ENCODE measurements at regions not wholly inside any gene's neighbourhood (a gene's known extent, or its start where the extent isn't known, plus 50 kb on each side); places are given as distances from the start of the nearest gene placed in this dataset.
"Not testable (repeated sequence)": the region's sequence is repeated elsewhere in the genome, so short reads cannot be mapped to it uniquely, and the experiment has no call there.

DNA sequence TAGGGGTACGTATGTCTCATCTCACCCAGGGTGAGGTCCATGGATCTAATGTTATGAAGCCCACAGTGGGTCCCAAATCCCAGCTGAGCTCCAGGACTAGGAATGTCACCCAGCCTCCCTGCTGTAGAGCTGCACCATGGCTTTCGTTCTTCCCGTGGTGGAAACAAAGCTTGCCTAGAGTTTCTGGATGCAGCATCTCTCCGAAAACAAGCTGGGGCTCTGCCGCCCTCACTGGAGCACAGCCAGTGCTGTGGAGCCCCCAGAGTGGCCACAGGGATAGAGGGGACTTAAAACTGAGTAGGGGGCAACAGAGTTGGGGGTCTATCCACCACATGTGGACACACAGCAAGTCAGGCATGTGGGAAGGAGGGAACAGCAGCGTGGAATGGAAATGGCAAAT, 192.1 kb downstream of the ANKRD30B start:
- TF ChIP-seq, protein P1, sequence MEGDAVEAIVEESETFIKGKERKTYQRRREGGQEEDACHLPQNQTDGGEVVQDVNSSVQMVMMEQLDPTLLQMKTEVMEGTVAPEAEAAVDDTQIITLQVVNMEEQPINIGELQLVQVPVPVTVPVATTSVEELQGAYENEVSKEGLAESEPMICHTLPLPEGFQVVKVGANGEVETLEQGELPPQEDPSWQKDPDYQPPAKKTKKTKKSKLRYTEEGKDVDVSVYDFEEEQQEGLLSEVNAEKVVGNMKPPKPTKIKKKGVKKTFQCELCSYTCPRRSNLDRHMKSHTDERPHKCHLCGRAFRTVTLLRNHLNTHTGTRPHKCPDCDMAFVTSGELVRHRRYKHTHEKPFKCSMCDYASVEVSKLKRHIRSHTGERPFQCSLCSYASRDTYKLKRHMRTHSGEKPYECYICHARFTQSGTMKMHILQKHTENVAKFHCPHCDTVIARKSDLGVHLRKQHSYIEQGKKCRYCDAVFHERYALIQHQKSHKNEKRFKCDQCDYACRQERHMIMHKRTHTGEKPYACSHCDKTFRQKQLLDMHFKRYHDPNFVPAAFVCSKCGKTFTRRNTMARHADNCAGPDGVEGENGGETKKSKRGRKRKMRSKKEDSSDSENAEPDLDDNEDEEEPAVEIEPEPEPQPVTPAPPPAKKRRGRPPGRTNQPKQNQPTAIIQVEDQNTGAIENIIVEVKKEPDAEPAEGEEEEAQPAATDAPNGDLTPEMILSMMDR (IDR thresholded peaks at IDR 0.05) = not testable (repeated sequence)
- TF ChIP-seq POLR2A (IDR thresholded peaks at IDR 0.05) = not testable (repeated sequence)

Data from esophagus squamous epithelium (tissue), 4 donors.